ENCODE measurements at regions not wholly inside any gene's neighbourhood (a gene's known extent, or its start where the extent isn't known, plus 50 kb on each side); places are given as distances from the start of the nearest gene placed in this dataset.

GRCh38 chr12:98280152-98280551 lies 235.2 kb upstream of the TMPO start:
- DNase-seq (ENCODE audit: low spot score): peak; percentile 9

GRCh38 chr12:98280621-98281020 lies 234.8 kb upstream of the TMPO start:
- DNase-seq (ENCODE audit: low spot score): no peak

DNA sequence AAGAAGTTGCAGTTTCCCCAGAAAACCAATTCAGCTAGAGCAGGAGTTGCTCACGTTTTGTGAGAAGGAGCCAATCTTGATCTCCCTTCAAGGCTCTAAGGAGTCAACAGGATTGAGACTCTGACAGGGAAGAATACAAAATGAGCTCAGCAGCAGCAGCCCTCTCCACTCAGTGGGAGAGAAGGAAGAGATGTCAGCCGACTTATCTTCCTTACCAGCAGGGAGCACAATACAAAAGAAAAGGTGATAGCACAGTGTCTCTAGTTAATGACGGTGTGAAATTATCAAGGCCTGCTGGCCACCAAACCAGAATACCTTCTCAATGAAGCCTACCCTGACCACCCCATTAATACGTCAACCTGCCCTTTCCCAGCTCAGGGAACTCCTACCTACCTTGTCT lies 223.6 kb upstream of the TMPO start:
- DNase-seq (ENCODE audit: low spot score): no peak

GRCh38 chr12:98294051-98294805 lies 221.2 kb upstream of the TMPO start:
- DNase-seq (ENCODE audit: low spot score): no peak

GRCh38 chr12:98295681-98296080 lies 219.7 kb upstream of the TMPO start:
- DNase-seq (ENCODE audit: low spot score): no peak

DNA sequence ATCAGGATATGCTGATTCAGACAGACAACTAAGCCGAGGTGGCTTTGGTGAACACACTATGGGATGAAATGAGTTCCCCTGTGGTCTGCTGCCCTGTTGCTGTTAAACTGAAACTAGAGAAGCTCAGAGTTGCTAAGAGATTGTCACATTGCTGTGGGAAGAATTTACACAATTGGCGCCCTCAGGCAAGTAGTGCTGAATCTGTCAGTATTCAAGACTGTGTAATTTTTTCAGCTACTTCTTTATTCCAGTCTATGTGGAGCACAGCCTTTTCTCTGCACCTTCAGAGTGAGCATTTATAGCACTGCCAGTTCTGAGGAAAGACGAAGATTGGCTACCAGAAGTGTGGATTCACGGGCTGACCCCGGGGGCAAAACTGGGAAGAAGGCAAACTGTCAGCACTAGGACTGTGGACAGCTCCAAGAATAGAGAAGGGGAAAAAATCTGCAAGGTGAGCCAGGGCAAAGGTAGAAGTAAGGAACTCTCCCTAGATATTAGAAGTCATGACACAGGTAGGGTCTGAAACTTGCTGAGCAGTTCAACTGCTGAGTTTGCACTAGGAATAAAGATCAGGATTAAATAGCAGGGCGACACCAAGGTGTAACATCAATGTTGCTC lies 218.8 kb upstream of the TMPO start:
- no peak for DNase-seq (ENCODE audit: low spot score)

DNA sequence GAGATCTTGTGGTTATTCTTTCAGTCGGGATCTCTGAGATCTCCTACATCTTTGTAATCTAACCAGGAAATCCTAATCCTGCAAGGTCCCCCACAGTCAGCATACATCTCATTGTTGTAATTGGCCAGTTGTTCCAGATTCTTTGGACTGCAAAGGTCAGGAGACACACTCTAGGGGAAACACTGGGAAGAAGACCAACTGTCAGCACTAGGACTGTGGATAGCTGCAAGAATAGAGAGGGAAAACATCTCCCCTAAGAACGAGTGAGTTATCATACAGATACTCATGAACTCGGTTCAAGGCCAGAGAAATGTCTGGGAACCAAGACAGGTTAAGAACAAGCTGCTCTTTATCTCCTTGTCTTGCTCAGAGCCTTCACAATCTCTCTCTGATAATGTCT lies 217.9 kb upstream of the TMPO start:
- DNase-seq (ENCODE audit: low spot score): no peak

DNA sequence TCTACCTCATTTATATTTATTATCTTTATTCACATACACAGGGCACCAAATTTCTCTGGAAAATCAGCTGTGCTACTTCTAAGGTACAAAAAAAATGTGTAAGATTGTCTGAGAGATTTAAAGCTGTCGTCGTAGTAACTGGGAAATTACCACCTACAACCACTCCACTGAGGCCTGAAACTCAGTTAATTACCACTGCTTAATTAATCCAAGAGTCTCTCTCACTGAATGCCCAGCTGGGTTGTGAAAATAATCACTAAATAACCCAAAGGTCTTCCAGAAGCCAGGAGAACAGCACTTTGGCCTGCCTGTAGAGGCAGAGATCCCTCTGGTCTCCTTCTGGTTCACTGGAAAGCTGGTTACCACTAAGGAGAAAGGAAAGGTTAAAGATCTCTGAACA lies 207.2 kb upstream of the TMPO start:
- DNase-seq (ENCODE audit: low spot score): no peak

GRCh38 chr12:98317939-98318899 lies 197.2 kb upstream of the TMPO start:
- no peak for DNase-seq (ENCODE audit: low spot score)

- peak; percentile 42 for DNase-seq (ENCODE audit: low spot score)
Measured at GRCh38 chr12:98319716-98320425, 195.5 kb upstream of the TMPO start.

- no peak for DNase-seq (ENCODE audit: low spot score)
Measured at GRCh38 chr12:98325003-98325402, 190.4 kb upstream of the TMPO start.

GRCh38 chr12:98328467-98328866 lies 186.9 kb upstream of the TMPO start:
- no peak for DNase-seq (ENCODE audit: low spot score)

DNA sequence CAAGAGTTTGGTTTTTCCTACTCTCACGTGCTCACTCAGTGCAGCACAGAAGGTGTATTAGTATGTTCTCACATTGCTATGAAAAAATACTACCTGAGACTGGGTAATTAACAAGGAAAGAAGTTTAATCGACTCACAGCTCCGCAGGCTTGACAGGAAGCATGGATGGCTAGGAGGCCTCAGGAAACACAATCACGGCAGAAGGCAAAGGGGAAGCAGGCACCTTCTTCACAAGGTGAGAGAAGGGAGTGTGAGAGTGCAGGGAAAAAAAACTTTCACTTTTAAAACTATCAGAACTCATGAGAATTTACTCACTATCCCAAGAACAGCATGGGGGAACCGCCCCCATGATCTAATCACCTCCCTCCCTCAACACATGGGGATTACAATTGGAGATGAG lies 185.8 kb upstream of the TMPO start:
- no peak for DNase-seq (ENCODE audit: low spot score)

GRCh38 chr12:98332642-98333041 lies 182.7 kb upstream of the TMPO start:
- no peak for DNase-seq (ENCODE audit: low spot score)

GRCh38 chr12:98334768-98335167 lies 180.6 kb upstream of the TMPO start:
- DNase-seq (ENCODE audit: low spot score): no peak

DNA sequence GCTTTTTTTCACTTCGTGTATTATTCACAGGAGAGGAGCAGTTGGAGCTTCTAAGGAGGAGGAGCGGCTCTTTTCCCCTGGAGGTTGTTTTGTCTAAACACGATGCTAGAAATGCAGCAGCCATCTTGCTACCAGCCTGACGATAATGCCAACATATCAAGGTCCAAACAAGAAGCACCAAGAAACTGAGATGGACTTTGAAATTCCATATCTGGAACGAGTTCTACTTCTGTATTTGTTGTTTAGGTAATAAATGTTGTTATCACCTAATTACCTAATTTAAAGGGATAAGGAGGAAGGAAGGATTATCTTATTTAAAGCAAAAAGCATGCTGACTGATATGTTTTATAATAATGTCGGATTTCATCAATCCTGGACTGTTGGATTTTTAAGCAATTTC lies 174.4 kb upstream of the TMPO start:
- no peak for DNase-seq (ENCODE audit: low spot score)

DNA sequence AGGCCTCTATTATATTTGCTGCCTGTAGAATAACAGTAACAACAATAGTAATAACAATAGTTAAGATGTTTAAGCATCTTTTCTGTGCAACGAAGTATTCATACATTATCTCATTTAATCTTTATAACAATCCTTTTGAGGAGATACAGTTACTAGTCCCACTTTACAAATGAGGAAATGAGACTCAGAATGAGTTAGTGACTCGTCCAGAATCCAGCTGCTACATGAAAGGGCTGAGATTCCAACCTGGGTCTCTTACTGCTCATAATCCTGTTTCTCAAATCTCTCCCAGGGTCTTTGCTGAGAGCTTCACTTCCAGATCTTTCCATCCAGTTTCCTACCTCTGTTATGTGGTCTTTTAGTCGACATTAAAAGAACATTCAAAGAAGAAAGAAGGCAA lies 173.7 kb upstream of the TMPO start:
- no peak for DNase-seq (ENCODE audit: low spot score)

DNA sequence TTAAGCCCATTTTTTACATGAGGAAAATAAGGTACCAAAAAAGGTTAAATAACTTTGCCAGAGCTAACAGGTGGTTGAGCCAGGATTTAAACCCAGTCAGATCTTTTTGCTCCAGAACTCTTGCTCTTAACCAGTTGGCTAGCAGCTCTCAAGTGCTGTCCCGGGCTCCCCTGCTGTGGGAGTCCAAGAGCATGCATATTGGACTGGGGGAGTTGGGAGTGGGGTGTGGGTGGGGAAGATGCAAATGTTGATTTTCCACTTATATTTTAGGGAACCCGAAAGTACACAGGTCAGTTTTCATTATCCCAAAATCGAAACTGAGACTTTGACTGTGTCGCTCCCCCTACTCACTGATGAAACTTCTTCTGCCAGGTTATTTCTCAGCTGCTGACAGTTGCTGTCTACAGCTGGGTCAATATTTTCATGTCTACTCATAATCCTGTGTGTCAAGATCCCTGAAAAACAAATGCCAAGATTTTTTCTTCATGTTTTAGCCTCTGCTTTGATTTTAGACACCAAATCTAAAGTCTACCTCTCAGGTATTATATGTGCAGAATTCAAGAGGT lies 172.3 kb upstream of the TMPO start:
- no peak for DNase-seq (ENCODE audit: low spot score)

- no peak for DNase-seq (ENCODE audit: low spot score)
Measured at GRCh38 chr12:98344046-98344930, 171.1 kb upstream of the TMPO start.

DNA sequence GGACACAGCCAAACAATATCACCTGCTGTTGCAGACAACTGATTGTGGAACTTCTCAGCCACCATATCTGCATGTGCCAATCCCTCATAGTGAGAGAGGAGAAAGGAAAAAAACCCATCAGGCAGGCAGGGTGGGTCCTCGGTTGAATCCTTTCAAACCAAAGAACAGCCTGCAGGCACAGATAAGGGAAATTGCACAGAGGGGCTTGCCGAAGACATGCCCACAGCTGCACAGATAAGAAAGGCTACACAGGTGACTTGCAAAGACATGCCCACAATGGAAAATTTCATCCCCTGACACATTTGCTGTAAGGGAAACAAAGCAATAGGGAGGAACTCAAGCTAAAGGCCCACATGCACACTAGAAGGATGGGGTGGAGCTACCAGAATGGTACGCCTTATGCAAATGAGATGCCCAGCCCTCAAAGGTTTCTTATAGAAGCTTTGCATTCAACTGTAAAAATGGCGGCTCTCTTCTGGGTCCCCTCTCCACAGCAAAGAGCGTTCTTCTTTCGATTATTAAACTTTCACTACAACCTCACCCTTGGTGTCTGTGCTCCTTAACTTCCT lies 170.0 kb upstream of the TMPO start:
- no peak for DNase-seq (ENCODE audit: low spot score)
